GM10847 (cell line): ENCODE measurements at regions not wholly inside any gene's neighbourhood (a gene's known extent, or its start where the extent isn't known, plus 50 kb on each side); places are given as distances from the start of the nearest gene placed in this dataset.

Experiments used
- POLR2A ChIP-seq: IDR thresholded peaks from 2 replicates; pipeline ENCODE4 v1.6.1; 2011; ENCODE audit not compliant: insufficient read length; ENCODE audit errors: extremely low read depth

DNA sequence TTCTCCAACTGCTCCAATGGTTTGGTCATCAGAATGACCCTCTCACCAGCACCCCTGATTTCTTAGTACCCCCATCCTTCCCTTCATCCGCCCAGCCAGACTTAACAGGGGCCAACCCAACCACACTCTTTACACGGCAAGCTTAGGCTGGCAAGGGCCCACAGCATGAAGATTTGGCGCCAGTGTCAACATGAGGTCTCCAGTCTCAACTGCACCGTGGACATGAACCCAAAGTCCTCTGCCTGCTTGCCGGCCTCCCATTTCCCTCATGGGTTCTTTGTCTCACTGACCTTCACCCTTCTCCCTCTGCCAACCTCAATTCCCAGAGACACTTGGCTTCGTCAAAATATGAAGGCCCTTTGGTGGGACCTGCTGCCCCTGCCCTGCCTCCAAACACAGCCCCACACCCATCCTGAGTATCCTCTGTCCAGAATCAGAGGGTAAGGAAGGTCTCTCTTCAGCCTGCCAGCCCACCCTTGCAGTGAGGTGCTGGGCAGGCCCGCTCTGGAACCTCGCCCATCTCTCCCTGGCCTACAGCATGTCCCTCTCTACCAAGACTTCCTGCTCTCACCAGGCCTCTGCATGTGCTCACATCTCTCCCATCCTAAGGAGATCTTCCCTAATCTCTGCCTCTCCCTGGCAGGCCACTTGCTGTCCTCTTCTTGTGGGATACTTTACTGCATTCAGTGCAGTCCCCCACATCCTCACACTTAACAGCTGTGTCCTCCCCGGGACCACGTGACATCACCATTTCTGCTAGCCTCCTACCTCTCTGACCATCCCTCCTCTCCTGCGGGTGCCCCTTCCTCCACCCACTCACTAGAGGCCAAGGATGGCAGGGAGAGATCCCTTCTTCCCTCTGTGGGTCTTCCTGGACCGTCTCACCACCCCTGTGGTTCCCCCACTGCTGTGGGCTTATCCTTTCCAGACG lies 91.7 kb upstream of the ZMIZ1 start:
- TF ChIP-seq POLR2A: no peak

- no peak for TF ChIP-seq POLR2A
Measured at GRCh38 chr10:78979938-78980337, 88.8 kb upstream of the ZMIZ1 start.

GRCh38 chr10:78980354-78980753 lies 88.4 kb upstream of the ZMIZ1 start:
- TF ChIP-seq POLR2A: no peak

DNA sequence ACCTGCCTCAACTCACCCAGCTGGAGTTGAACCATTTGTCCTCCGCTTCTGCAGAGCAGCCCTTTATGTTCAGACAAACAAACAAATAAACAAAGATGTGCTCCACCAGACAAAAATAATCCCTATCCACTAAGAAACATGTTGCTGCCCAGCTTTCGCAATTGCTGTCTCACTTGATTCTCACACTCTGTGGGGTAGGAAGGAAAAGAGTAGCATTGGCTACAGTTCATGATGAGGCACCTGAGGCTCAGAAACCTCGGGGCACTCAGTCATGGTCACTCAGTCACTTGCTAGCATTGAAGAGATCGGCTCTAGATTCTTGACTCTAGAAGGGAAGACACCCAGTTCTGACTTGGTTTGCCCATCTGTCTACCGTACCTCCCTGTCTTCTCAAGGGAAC lies 88.0 kb upstream of the ZMIZ1 start:
- no peak for TF ChIP-seq POLR2A

DNA sequence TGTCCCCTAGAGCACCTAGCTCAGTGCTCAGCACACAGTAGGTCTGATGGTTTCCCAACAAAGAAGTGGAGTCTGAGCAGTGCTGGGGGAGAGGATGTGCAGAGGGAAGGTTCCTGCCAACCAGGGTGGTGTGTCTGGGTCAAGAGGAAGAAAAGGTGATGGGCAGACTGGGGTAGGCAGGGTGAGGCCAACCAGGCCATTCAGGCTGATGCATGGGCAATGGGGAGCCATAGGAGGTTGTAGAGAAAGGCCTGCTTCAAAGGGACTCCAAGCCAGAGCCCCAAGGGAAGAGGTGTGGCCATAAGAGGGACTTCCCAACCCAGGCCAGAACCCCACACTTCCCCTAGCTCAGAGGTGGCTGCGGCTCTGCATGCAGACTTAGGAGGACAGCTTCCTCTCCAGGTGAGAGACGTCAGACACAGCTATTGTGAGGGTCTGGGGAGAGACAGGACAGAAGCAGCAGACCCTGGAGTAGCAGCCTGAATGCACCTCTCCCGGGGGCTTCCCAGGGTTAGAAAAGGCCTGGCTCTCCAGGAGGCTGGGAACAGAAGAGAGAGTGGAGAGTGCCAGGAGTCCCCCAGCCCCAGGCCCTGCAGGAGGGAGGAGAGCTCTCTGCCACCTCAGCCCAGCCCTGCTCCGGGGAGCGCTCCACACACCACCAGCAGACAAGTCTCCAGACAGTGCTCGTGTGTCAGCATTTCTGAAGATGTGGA lies 87.4 kb upstream of the ZMIZ1 start:
- TF ChIP-seq POLR2A: no peak

DNA sequence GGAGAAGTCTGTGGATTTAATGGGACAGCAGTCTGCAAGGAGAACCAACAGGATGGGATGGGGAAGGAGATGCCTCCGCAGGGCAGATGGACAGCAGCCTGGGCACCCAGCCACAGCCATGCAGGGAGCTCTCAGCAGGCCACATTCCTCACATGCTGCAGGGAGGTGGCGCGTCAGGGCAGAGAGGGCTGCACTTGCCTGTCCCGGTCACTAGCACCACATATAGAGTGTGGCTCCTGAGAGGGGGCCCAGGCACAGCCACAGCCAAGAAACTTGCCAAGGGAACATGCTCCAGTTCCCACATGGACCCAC lies 86.8 kb upstream of the ZMIZ1 start:
- no peak for TF ChIP-seq POLR2A

DNA sequence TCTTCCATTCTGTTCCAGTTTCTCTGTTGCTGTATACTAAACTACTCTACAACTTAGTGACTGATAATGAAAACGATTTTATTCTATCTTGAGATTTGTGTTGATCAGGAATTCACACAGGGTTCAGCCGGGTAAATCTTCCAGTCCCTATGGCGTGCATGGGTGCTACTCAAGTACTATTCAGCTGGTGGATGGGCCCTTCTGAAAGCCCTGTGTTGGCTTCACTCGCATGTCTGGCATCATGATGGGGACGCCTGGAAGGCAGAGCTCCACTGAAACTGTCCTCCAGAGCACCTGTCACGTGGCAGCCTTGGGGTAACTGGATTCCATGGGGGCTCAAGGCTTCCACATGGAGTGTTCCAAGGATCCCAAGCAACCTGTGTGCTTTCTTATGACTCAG lies 86.0 kb upstream of the ZMIZ1 start:
- no peak for TF ChIP-seq POLR2A

- TF ChIP-seq POLR2A: no peak
Measured at GRCh38 chr10:78983608-78984007, 85.2 kb upstream of the ZMIZ1 start.

GRCh38 chr10:78985973-78986818 lies 82.6 kb upstream of the ZMIZ1 start:
- no peak for TF ChIP-seq POLR2A

DNA sequence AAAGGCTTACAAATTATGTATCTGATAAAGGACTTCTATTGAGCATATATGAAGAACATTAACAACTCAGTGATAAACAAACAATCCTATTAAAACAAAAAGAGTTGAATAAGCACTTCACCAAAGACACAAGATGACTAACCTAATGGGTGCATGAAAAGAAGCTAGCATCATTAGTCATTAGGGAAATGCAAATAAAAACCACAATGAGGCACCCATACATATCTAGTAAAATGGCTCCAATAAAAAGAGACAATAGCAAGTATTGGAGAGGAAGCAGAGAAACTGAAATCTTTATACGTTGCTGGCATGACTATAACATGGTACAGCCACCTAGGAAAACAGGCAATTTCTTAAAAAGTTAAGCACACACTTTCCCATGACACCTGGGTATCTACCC lies 77.6 kb upstream of the ZMIZ1 start:
- no peak for TF ChIP-seq POLR2A

DNA sequence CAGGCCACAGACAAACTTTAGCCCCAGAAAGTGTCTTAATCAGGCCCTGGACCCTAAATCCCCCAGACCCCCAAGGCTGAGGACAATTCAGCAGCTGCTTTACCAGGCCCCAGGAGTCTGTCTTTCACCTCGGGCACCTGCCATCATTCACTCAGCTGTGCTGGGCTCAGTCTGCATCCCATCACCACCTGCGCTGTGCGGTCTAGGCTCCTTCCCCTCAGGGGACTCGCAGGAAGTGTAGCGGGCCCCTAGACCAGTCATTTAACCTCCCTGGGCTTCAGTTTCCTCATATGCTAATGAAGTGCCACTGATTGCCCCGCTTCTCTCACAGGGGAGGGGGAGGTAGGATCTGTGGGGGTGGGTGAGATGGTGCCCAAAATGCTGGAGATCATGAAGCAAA lies 76.4 kb upstream of the ZMIZ1 start:
- no peak for TF ChIP-seq POLR2A

DNA sequence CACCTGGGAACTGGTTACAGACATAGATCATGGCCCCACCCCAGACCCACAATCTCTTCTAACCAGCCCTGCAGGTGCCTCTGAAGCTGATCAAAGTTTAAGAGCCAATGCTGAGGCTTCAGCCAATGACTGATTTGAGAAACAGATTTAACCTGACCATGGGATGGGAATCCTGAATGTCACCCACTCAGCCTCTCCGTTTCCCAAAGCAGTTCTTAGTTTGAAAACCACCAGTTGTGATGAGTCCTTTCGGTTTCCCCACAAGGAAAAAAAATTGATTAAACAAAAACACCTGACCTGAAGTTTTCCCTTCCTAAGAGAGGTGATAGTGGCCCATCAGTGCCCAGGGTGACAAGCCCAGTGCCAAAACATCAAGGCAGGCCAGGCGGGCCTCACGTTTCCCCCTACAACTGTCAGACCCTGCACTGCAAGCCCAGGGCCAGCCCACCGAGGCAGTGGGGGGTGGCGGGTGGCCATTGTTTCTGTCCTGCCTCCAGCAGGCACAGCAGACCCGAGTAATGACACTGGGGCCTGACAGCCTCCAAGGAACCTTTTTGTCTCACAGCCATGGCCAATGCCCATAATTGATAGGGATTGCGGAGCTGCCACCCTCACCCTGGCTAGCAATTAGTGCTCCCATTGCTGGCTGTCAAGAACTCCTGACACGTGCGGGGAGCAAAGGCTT lies 75.4 kb upstream of the ZMIZ1 start:
- no peak for TF ChIP-seq POLR2A

- TF ChIP-seq POLR2A: no peak
Measured at GRCh38 chr10:78995987-78996791, 72.6 kb upstream of the ZMIZ1 start.

DNA sequence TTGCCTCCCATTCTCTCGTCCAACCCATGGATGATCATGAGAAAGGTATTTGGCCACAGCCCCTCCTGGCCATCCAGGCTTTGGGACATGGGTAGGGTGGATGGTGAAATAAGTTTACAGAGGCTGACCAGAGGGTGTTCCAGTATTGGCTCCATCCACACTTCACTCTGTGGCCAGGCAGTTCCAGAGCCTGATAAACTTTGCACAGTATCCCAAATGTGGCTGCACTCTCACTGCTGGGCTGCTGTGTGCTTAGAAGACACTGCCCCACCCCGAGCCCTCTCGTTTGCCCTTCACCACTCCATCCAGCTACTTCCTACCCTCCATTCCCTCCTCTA lies 72.0 kb upstream of the ZMIZ1 start:
- TF ChIP-seq POLR2A: no peak

GRCh38 chr10:78997635-78998618 lies 70.8 kb upstream of the ZMIZ1 start:
- no peak for TF ChIP-seq POLR2A
